Parathyroid adenoma (tissue), 2 donors: ENCODE measurements at regions not wholly inside any gene's neighbourhood (a gene's known extent, or its start where the extent isn't known, plus 50 kb on each side); places are given as distances from the start of the nearest gene placed in this dataset.

Source experiments
- H2AFZ ChIP-seq: fragments of 300-600 bp; sonication (generic); one replicate; pipeline ENCODE4 v1.7.0; 2017; ENCODE audit warnings: antibody characterized with exemption, mild to moderate bottlenecking
- H3K27ac ChIP-seq: fragments of 300-600 bp; sonication (generic); one replicate; pipeline ENCODE4 v1.7.0; 2017
- H3K27me3 ChIP-seq: fragments of 300-600 bp; sonication (generic); one replicate; pipeline ENCODE4 v1.7.0; 2017; ENCODE audit warnings: low read length; ENCODE audit not compliant: control insufficient read depth, insufficient read depth
- H3K36me3 ChIP-seq: fragments of 300-600 bp; sonication (generic); one replicate; pipeline ENCODE4 v1.7.0; 2017; ENCODE audit warnings: low read length; ENCODE audit not compliant: control insufficient read depth, insufficient read depth
- H3K4me1 ChIP-seq: fragments of 300-600 bp; sonication (generic); one replicate; pipeline ENCODE4 v1.7.0; 2017; ENCODE audit warnings: control low read depth
- H3K4me2 ChIP-seq: fragments of 300-600 bp; sonication (generic); one replicate; pipeline ENCODE4 v1.7.0; 2017; ENCODE audit warnings: low read length
- H3K4me3 ChIP-seq: fragments of 300-600 bp; sonication (generic); one replicate; pipeline ENCODE4 v1.7.0; 2017; ENCODE audit warnings: low read depth, low read length
- H3K79me2 ChIP-seq: fragments of 300-600 bp; sonication (generic); one replicate; pipeline ENCODE4 v1.7.0; 2017; ENCODE audit warnings: control low read depth
- H3K9ac ChIP-seq: fragments of 300-600 bp; sonication (generic); one replicate; pipeline ENCODE4 v1.7.0; 2017; ENCODE audit warnings: mild to moderate bottlenecking
- H3K9me3 ChIP-seq: fragments of 300-600 bp; sonication (generic); one replicate; pipeline ENCODE4 v1.7.0; 2017; ENCODE audit warnings: low read length; ENCODE audit not compliant: control insufficient read depth
- CTCF ChIP-seq: fragments of 300-600 bp; sonication (generic); IDR thresholded peaks from one replicate; pipeline ENCODE4 v1.7.0; 2017; ENCODE audit warnings: antibody characterized with exemption, mild to moderate bottlenecking
- donor health status: primary hyperparathyroidism.

GRCh38 chr17:79350533-79350932, 260.3 kb downstream of the RBFOX3 start:
- Histone ChIP-seq H3K9me3 (no peaks in the 10 kb centered on the region), H3K4me3 (no peak overlapping the region), H3K4me1 (no peaks in the 10 kb centered on the region), H3K36me3 (no peaks in the 10 kb centered on the region), H2AFZ (no peak overlapping the region), H3K27ac (no peak overlapping the region), H3K79me2 (no peaks in the 10 kb centered on the region), H3K4me2 (no peak overlapping the region), H3K9ac (no peak overlapping the region), H3K27me3 (peaks cover 8% of the 10 kb centered on the region)
- TF ChIP-seq CTCF: no peak

GRCh38 chr17:79349506-79350400, 261.1 kb downstream of the RBFOX3 start:
- Histone ChIP-seq H3K9me3 (no peaks in the 10 kb centered on the region), H3K36me3 (no peaks in the 10 kb centered on the region), H3K4me3 (no peak overlapping the region), H3K27me3 (peaks cover 8% of the 10 kb centered on the region), H3K4me1 (no peaks in the 10 kb centered on the region), H3K4me2 (no peak overlapping the region), H3K27ac (no peak overlapping the region), H3K9ac (no peak overlapping the region), H2AFZ (no peak overlapping the region), H3K79me2 (no peaks in the 10 kb centered on the region)
- no peak for TF ChIP-seq CTCF

GRCh38 chr17:79342376-79342775, 267.8 kb downstream of the ENGASE start:
- H3K9me3 ChIP-seq: no peaks in the 10 kb centered on the region

GRCh38 chr17:79341816-79342215, 267.2 kb downstream of the ENGASE start:
- no peaks in the 10 kb centered on the region for H3K4me1 ChIP-seq
- no peak overlapping the region for H3K9ac ChIP-seq
- H3K79me2 ChIP-seq: no peaks in the 10 kb centered on the region
- H3K4me3 ChIP-seq: no peak overlapping the region
- no peaks in the 10 kb centered on the region for H3K9me3 ChIP-seq
- TF ChIP-seq CTCF: no peak
- no peak overlapping the region for H2AFZ ChIP-seq
- no peak overlapping the region for H3K4me2 ChIP-seq
- no peaks in the 10 kb centered on the region for H3K27me3 ChIP-seq
- no peaks in the 10 kb centered on the region for H3K36me3 ChIP-seq
- H3K27ac ChIP-seq: no peak overlapping the region

More at GRCh38 chr17:79342376-79342775, 267.8 kb downstream of the ENGASE start:
- H3K4me2 ChIP-seq: no peak overlapping the region
- H3K4me1 ChIP-seq: no peaks in the 10 kb centered on the region
- H3K27ac ChIP-seq: no peak overlapping the region
- H2AFZ ChIP-seq: no peak overlapping the region
- no peaks in the 10 kb centered on the region for H3K27me3 ChIP-seq
- no peaks in the 10 kb centered on the region for H3K36me3 ChIP-seq
- no peak overlapping the region for H3K9ac ChIP-seq
- TF ChIP-seq CTCF: no peak
- no peak overlapping the region for H3K4me3 ChIP-seq
- H3K79me2 ChIP-seq: no peaks in the 10 kb centered on the region
